DND-41 (cell line): ENCODE measurements at regions not wholly inside any gene's neighbourhood (a gene's known extent, or its start where the extent isn't known, plus 50 kb on each side); places are given as distances from the start of the nearest gene placed in this dataset.

Source experiments
- EZH2 ChIP-seq: IDR thresholded peaks from 3 replicates; pipeline ENCODE4 v1.6.1; 2012; ENCODE audit warnings: borderline replicate concordance, low read depth, mild to moderate bottlenecking, moderate library complexity, low read length, inconsistent platforms; ENCODE audit not compliant: severe bottlenecking
- TF ChIP-seq, protein P1 (sequence below): IDR thresholded peaks from 2 replicates; pipeline ENCODE4 v1.5.1; 2012; ENCODE audit warnings: borderline replicate concordance, low read length, moderate library complexity, mild to moderate bottlenecking; ENCODE audit not compliant: poor library complexity, severe bottlenecking; ENCODE audit errors: extremely low read depth

DNA sequence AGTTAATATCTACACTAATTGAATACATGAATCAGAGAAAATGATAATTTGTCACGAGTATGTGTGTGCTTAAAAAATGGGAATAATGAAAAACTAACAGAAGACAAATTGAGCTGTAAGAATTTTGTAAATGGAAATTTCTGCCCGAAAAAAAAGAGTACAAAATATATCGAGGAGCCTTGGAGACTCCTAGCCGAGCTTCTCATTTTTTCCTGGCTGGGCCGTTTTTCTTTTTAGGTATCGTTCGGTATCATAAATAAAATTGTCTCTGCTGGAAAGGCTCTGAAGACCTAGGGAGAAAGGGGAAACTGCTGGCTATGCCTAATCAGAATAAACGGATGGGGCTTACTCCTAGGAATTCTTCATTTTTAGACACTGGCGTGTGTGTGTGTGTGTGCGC, 227.2 kb upstream of the RAG2 start:
- TF ChIP-seq, protein P1, sequence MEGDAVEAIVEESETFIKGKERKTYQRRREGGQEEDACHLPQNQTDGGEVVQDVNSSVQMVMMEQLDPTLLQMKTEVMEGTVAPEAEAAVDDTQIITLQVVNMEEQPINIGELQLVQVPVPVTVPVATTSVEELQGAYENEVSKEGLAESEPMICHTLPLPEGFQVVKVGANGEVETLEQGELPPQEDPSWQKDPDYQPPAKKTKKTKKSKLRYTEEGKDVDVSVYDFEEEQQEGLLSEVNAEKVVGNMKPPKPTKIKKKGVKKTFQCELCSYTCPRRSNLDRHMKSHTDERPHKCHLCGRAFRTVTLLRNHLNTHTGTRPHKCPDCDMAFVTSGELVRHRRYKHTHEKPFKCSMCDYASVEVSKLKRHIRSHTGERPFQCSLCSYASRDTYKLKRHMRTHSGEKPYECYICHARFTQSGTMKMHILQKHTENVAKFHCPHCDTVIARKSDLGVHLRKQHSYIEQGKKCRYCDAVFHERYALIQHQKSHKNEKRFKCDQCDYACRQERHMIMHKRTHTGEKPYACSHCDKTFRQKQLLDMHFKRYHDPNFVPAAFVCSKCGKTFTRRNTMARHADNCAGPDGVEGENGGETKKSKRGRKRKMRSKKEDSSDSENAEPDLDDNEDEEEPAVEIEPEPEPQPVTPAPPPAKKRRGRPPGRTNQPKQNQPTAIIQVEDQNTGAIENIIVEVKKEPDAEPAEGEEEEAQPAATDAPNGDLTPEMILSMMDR = no peak
- TF ChIP-seq EZH2 = no peak
